ENCODE measurements at regions not wholly inside any gene's neighbourhood (a gene's known extent, or its start where the extent isn't known, plus 50 kb on each side); places are given as distances from the start of the nearest gene placed in this dataset.
A peak's percentile ranks its signal among the peaks of the same experiment; 100 is the strongest.

DNA sequence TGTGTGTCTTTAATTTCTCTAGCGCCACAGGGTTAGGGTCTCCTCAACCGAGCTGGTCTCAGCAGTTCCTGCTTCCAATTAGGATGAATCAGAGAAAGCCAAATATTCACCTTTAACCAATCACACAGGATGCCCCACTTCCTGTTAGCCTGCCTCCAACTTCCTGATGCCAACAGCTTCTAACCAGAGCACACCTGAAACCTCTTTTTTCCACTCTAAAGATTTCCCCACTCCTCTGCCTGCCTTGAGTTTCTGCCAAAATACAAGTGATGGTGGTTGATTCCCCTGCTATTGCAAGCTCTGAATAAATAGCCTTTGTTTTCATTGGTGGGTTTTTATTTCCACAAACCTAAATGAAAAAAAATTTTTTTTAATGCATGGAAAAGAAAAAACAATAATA, 144.7 kb upstream of the UST start:
- no peaks in the 10 kb centered on the region; the same call in 1 of the 2 replicates for H3K4me1 Mint-ChIP-seq (ENCODE audit: low read depth)
- TF ChIP-seq, protein P1, sequence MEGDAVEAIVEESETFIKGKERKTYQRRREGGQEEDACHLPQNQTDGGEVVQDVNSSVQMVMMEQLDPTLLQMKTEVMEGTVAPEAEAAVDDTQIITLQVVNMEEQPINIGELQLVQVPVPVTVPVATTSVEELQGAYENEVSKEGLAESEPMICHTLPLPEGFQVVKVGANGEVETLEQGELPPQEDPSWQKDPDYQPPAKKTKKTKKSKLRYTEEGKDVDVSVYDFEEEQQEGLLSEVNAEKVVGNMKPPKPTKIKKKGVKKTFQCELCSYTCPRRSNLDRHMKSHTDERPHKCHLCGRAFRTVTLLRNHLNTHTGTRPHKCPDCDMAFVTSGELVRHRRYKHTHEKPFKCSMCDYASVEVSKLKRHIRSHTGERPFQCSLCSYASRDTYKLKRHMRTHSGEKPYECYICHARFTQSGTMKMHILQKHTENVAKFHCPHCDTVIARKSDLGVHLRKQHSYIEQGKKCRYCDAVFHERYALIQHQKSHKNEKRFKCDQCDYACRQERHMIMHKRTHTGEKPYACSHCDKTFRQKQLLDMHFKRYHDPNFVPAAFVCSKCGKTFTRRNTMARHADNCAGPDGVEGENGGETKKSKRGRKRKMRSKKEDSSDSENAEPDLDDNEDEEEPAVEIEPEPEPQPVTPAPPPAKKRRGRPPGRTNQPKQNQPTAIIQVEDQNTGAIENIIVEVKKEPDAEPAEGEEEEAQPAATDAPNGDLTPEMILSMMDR (IDR thresholded peaks at IDR 0.05) = no peak
- no peak overlapping the region for H3K27ac Mint-ChIP-seq
- H3K27me3 Mint-ChIP-seq (ENCODE audit: insufficient read depth) = no peaks in the 10 kb centered on the region; the same call in none of the 2 replicates
- H3K4me3 Mint-ChIP-seq = no peak overlapping the region
- DNase-seq = no peak
- H3K9me3 Mint-ChIP-seq = peaks cover 6% of the 10 kb centered on the region
- H3K36me3 Mint-ChIP-seq (ENCODE audit: low read depth) = no peaks in the 10 kb centered on the region

GRCh38 chr6:148608199-148608951, 138.5 kb upstream of the UST start:
- Mint-ChIP-seq H3K27me3 (ENCODE audit: insufficient read depth) (peaks cover 3% of the 10 kb centered on the region; the same call in 1 of the 2 replicates), H3K9me3 (no peaks in the 10 kb centered on the region), H3K4me3 (no peak overlapping the region), H3K4me1 (ENCODE audit: low read depth) (peaks cover 19% of the 10 kb centered on the region), H3K36me3 (ENCODE audit: low read depth) (no peaks in the 10 kb centered on the region), H3K27ac (no peak overlapping the region)
- DNase-seq = peak; percentile 17
- TF ChIP-seq, protein P1 (IDR thresholded peaks at IDR 0.05) = peak; percentile 76

DNA sequence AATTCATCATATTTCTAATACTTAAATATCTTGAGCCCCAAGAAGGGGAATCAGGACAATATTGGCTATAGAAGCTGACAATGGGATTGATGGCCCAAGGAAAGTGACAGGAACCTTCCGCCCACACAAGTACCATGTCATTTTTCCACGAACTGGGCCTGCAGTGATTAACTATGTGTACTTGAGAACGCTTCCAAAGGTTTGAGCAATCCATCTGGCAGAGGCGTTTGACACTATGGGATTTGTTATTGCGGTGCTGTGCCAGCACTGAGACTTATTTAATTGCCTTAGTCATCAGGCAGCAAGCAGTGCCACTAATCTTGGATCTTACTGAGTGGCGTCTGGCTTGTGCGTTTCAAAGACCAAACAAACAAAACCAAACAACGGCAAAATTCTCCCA, 135.6 kb upstream of the UST start:
- H3K4me1 Mint-ChIP-seq (ENCODE audit: low read depth) = peaks cover 19% of the 10 kb centered on the region
- H3K4me3 Mint-ChIP-seq = 0 out of 2 replicates have a peak overlapping the region, but pooled peaks have one; percentile 22
- TF ChIP-seq, protein P1 (IDR thresholded peaks at IDR 0.05) = no peak
- H3K36me3 Mint-ChIP-seq (ENCODE audit: low read depth) = no peaks in the 10 kb centered on the region
- H3K27ac Mint-ChIP-seq = no peak overlapping the region
- peaks cover 12% of the 10 kb centered on the region; the same call in 1 of the 2 replicates for H3K27me3 Mint-ChIP-seq (ENCODE audit: insufficient read depth)
- peak; percentile 70 for DNase-seq
- H3K9me3 Mint-ChIP-seq = no peaks in the 10 kb centered on the region

GRCh38 chr6:148612043-148612442, 134.8 kb upstream of the UST start:
- Mint-ChIP-seq H3K4me1 (ENCODE audit: low read depth) (peaks cover 19% of the 10 kb centered on the region), H3K9me3 (no peaks in the 10 kb centered on the region), H3K36me3 (ENCODE audit: low read depth) (no peaks in the 10 kb centered on the region), H3K27me3 (ENCODE audit: insufficient read depth) (peaks cover 12% of the 10 kb centered on the region; the same call in 1 of the 2 replicates), H3K27ac (no peak overlapping the region), H3K4me3 (no peak overlapping the region)
- DNase-seq = no peak
- TF ChIP-seq, protein P1 (IDR thresholded peaks at IDR 0.05) = no peak

- Mint-ChIP-seq H3K27me3 (ENCODE audit: insufficient read depth) (peaks cover 13% of the 10 kb centered on the region; the same call in 1 of the 2 replicates), H3K4me1 (ENCODE audit: low read depth) (peaks cover 28% of the 10 kb centered on the region), H3K36me3 (ENCODE audit: low read depth) (no peaks in the 10 kb centered on the region), H3K9me3 (no peaks in the 10 kb centered on the region), H3K27ac (no peak overlapping the region), H3K4me3 (no peak overlapping the region)
- DNase-seq = no peak
- TF ChIP-seq, protein P1 (IDR thresholded peaks at IDR 0.05) = no peak
Observed at GRCh38 chr6:148614602-148615001, 132.2 kb upstream of the UST start.
